Panc1 (cell line): ENCODE measurements at regions not wholly inside any gene's neighbourhood (a gene's known extent, or its start where the extent isn't known, plus 50 kb on each side); places are given as distances from the start of the nearest gene placed in this dataset.

Experiments used
- ATAC-seq: fragments of 200-7000 bp; cut with Tn5 transposase; 2 replicates; pipeline ENCODE4 v1.9.1; 2020; ENCODE audit warnings: mild to moderate bottlenecking, moderate library complexity
- BruUV-seq: library from RNA; stranded (reverse); fragments of 400-500 nt; replicated peaks from 2 replicates; lab custom pipeline; 2021; lab: Mats Ljungman, UMichigan
- CTCF ChIA-PET: fragments of 300-600 bp; sonication (Branson Sonifier 250); formaldehyde crosslinking; loops from one replicate; lab custom pipeline; 2022; ENCODE audit warnings: antibody characterized with exemption; lab: Charles Lee
- POLR2A ChIA-PET: fragments of 300-600 bp; sonication (Branson Sonifier 250); formaldehyde crosslinking; loops from one replicate; lab custom pipeline; 2022; ENCODE audit warnings: antibody characterized with exemption; lab: Charles Lee
- DNase-seq: peaks from one replicate; pipeline ENCODE4 v3.0.0-alpha.2; 2010; ENCODE audit warnings: low read depth, low spot score
- H3K27ac ChIP-seq: 2 replicates; pipeline ENCODE4 v1.5.1; 2011; ENCODE audit warnings: mild to moderate bottlenecking, low read length, inconsistent platforms
- H3K27me3 ChIP-seq: fragments of 200-500 bp; sonication (Bioruptor generic); 2 replicates; pipeline ENCODE4 v1.6.0; 2014; ENCODE audit warnings: low read length, inconsistent platforms; ENCODE audit not compliant: control insufficient read depth, insufficient read depth
- H3K36me3 ChIP-seq: fragments of 200-500 bp; sonication (Bioruptor generic); 2 replicates; pipeline ENCODE4 v1.5.1; 2014; ENCODE audit warnings: inconsistent platforms, mild to moderate bottlenecking, low read length, moderate library complexity; ENCODE audit not compliant: control insufficient read depth, insufficient read depth
- H3K4me1 ChIP-seq: 2 replicates; pipeline ENCODE4 v1.5.1; 2011; ENCODE audit warnings: inconsistent platforms, mild to moderate bottlenecking, low read length, moderate library complexity; ENCODE audit not compliant: control insufficient read depth, insufficient read depth
- H3K4me3 ChIP-seq, 2 experiments: 2 replicates each; pipeline ENCODE4 v1.5.1; 2011 to 2012; ENCODE audit warnings: low read depth in 2 of 2, low read length in 2 of 2, mild to moderate bottlenecking in 2 of 2, inconsistent platforms in 1 of 2, moderate library complexity in 1 of 2
- H3K9me3 ChIP-seq: fragments of 200-500 bp; sonication (Bioruptor generic); 2 replicates; pipeline ENCODE4 v1.5.1; 2014; ENCODE audit warnings: low read depth, mild to moderate bottlenecking, inconsistent platforms, low read length, moderate library complexity; ENCODE audit not compliant: control insufficient read depth, insufficient read depth
- POLR2AphosphoS5 ChIP-seq: IDR thresholded peaks from 2 replicates; pipeline ENCODE4 v1.6.1; 2012; ENCODE audit warnings: mild to moderate bottlenecking, low read depth, low read length, moderate library complexity
- REST ChIP-seq, 2 experiments: IDR thresholded peaks; 2 replicates each; pipeline ENCODE4 v1.6.1; 2011 to 2012; ENCODE audit warnings: low read depth in 2 of 2, control low read depth in 1 of 2, low read length in 1 of 2, mild to moderate bottlenecking in 1 of 2, moderate library complexity in 1 of 2; ENCODE audit not compliant: insufficient read depth in 1 of 2
- SIN3A ChIP-seq: IDR thresholded peaks from 2 replicates; pipeline ENCODE4 v1.6.1; 2012; ENCODE audit warnings: low read depth, mild to moderate bottlenecking, low read length, moderate library complexity, borderline replicate concordance; ENCODE audit not compliant: insufficient read depth
- TCF7L2 ChIP-seq: IDR thresholded peaks from 2 replicates; pipeline ENCODE4 v1.6.1; 2011; ENCODE audit warnings: mild to moderate bottlenecking, low read depth, low read length, inconsistent platforms
- in situ Hi-C: cut with HindIII; loops from 2 replicates; pipeline ENCODE4 v1.10.0; 2016; ENCODE audit warnings: low sequenced_read_pairs, low pct_unique_long_range_greater_than_20kb
- intact Hi-C: fragments of 100-400 bp; cut with micrococcal nuclease; formaldehyde crosslinking; loops from one replicate; pipeline ENCODE4 v1.10.0; 2022; ENCODE audit not compliant: unreplicated experiment
- TF ChIP-seq, protein P1 (sequence below): fragments of 450-650 bp; IDR thresholded peaks from 2 replicates; pipeline ENCODE4 v1.5.1; 2017; ENCODE audit warnings: mild to moderate bottlenecking

- ATAC-seq: no peak
- ChIA-PET POLR2A (no interaction called here), CTCF (interaction anchor here (0.6 kb wide), 1 partner anchor 144 kb away, joined by 7 read pairs; no protein-coding TSS in a partner anchor)
- Histone ChIP-seq H3K9me3 (no peaks in the 10 kb centered on the region), H3K4me1 (no peaks in the 10 kb centered on the region; the same call in 1 of the 2 replicates), H3K27ac (no peak overlapping the region), H3K36me3 (no peaks in the 10 kb centered on the region), H3K27me3 (no peaks in the 10 kb centered on the region), H3K4me3 (no peak overlapping the region)
- intact Hi-C loops: no loop called here
- BruUV-seq: no TSS peak
- in situ Hi-C loops: no loop called here
- no peak for DNase-seq
- TF ChIP-seq REST (IDR thresholded peaks at IDR 0.05; ENCODE audit: insufficient read depth in 1 of 2, low read depth in 2 of 2, low read length in 1 of 2): no peak
- TF ChIP-seq POLR2AphosphoS5: no peak
- TF ChIP-seq SIN3A: no peak
- TF ChIP-seq, protein P1, sequence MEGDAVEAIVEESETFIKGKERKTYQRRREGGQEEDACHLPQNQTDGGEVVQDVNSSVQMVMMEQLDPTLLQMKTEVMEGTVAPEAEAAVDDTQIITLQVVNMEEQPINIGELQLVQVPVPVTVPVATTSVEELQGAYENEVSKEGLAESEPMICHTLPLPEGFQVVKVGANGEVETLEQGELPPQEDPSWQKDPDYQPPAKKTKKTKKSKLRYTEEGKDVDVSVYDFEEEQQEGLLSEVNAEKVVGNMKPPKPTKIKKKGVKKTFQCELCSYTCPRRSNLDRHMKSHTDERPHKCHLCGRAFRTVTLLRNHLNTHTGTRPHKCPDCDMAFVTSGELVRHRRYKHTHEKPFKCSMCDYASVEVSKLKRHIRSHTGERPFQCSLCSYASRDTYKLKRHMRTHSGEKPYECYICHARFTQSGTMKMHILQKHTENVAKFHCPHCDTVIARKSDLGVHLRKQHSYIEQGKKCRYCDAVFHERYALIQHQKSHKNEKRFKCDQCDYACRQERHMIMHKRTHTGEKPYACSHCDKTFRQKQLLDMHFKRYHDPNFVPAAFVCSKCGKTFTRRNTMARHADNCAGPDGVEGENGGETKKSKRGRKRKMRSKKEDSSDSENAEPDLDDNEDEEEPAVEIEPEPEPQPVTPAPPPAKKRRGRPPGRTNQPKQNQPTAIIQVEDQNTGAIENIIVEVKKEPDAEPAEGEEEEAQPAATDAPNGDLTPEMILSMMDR: no peak
- TF ChIP-seq TCF7L2: no peak
These were observed 78.0 kb downstream of the ZIC5 start for GRCh38 chr13:99893567-99893966.

- Histone ChIP-seq H3K4me1 (no peaks in the 10 kb centered on the region; the same call in 1 of the 2 replicates), H3K4me3 (peak overlapping the region in 1 of 2 experiments; percentile 17; a peak in 1 of 4 replicates), H3K9me3 (no peaks in the 10 kb centered on the region), H3K27me3 (no peaks in the 10 kb centered on the region), H3K27ac (0 out of 2 replicates have a peak overlapping the region, but pooled peaks have one; percentile 23), H3K36me3 (no peaks in the 10 kb centered on the region)
- DNase-seq: no peak
- TF ChIP-seq POLR2AphosphoS5: no peak
- no peak for TF ChIP-seq SIN3A
- no peak for TF ChIP-seq TCF7L2
- TF ChIP-seq, protein P1: no peak
- no peak for TF ChIP-seq REST (IDR thresholded peaks at IDR 0.05; ENCODE audit: insufficient read depth in 1 of 2, low read depth in 2 of 2, low read length in 1 of 2)
- CTCF ChIA-PET: interaction anchor here (0.6 kb wide), 1 partner anchor 145 kb away, joined by 7 read pairs; no protein-coding TSS in a partner anchor
- no peak for ATAC-seq
- in situ Hi-C loops: no loop called here
- BruUV-seq: no TSS peak
- intact Hi-C loops: no loop called here
- POLR2A ChIA-PET: interaction anchor here (0.5 kb wide), 1 partner anchor 109 kb away, joined by 18 read pairs; no protein-coding TSS in a partner anchor
These were observed 78.6 kb downstream of the ZIC5 start for GRCh38 chr13:99892866-99893504.
